HG02798 (cell line): ENCODE measurements at regions not wholly inside any gene's neighbourhood (a gene's known extent, or its start where the extent isn't known, plus 50 kb on each side); places are given as distances from the start of the nearest gene placed in this dataset.

ENCODE experiments used
- ATAC-seq: cut with Tn5 transposase; IDR thresholded peaks from one replicate; pipeline ENCODE4 v1.9.1; 2021; ENCODE audit warnings: mild to moderate bottlenecking; ENCODE audit not compliant: unreplicated experiment, poor library complexity

GRCh38 chr11:56932572-56933220 lies 56.0 kb upstream of the OR5AK2 start:
- no peak for ATAC-seq

GRCh38 chr11:56923116-56923515 lies 65.6 kb upstream of the OR5AK2 start:
- ATAC-seq, result no peak

- ATAC-seq, result no peak
Observed at GRCh38 chr11:56922421-56922820, 66.3 kb upstream of the OR5AK2 start.

GRCh38 chr11:56917708-56918400 lies 70.9 kb upstream of the OR5AK2 start:
- no peak for ATAC-seq

- ATAC-seq, result no peak
Observed at GRCh38 chr11:56916587-56916986, 72.1 kb upstream of the OR5AK2 start.

DNA sequence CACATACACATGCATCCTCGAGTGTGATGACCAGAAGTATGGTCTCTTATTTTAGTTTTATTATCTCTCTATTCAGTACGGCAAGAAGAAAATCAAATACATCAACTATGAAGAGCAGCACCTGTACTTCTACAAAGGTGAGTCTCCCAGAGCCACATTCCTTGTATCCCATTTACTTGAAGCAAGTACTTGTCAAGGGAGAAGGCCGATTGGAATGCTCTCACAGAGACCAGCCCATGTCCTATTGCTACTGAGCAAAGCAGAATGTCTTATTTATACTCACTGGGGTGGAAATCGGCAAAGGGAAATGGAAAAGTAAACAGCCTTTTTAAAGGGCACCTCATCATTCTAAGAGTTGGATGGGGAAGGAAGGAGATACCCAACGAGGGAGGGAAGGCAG lies 72.6 kb upstream of the OR5AK2 start:
- ATAC-seq, result no peak

- no peak for ATAC-seq
Observed at GRCh38 chr11:56911312-56911711, 77.4 kb upstream of the OR5AK2 start.

GRCh38 chr11:56910785-56911184 lies 77.9 kb upstream of the OR5AK2 start:
- no peak for ATAC-seq

DNA sequence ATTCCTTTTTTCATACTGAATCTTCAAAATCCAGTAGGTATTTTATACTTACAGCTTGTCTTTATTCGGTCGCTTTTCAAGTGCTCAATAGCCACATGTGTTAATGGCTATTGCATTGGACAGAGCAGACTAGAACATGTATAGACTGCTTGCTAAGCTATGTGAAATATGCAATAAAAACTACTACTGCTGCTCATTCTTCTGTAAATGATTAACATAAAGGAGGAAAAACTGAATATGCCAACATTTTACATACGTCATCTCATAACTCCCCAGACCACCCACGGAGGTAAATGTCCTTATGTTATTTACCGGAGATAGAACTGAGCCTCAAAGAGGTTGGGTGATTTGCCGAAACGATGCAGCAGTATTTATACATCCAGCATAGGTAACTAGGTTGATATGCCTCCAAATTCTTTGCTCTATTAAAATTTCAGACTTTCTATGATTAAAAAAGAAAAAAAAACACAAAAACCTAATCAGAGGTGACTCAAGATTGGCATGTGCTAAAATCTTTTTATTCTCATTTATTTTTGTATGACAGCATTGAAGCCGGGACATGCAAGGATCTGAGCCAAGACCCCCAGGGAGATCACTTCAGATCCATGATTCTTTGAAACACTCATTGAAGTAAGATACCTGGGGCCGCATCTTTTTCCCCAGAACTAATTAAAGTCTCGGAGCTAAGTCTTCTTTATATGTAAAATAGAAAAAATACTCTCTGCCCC lies 78.5 kb upstream of the OR5AK2 start:
- no peak for ATAC-seq

DNA sequence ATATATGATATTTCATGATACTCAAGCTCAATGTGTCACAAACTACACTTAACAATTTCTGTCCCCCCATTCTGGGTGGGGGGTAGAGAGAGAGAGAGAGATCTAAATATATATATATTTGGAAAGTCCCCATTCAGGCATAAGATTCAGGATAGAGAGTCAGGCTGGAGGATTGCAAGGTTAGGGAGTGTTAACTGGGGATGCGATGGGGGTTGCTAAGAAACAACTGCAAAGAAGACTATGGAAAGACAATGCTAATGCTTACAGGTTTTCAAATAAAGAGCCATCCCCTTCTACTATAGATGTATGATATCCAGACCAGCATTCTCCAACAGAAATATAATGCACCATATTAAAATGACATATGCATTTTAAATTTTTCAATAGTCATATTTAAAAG lies 79.2 kb upstream of the OR5AK2 start:
- no peak for ATAC-seq

GRCh38 chr11:56909080-56909479 lies 79.6 kb upstream of the OR5AK2 start:
- no peak for ATAC-seq

- ATAC-seq, result no peak
Observed at GRCh38 chr11:56906683-56907148, 82.0 kb upstream of the OR5AK2 start.

DNA sequence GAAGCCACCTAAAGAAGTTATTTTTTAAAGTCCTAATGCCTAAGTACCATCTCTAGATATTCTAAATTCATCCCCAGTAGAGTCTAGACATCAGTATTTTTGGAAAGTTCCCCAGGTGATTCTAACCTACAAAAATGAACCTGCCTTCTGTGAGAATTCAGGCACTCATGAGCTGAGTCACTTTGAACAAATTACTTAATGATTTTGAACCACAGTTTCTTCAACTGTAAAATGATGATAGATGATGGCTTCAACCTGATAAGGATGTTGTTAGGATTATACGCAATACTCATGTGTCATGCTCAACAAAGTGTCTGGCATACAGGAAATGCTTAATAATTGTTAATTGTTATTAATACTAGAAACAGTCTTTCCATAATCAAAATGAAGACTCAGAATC lies 82.8 kb upstream of the OR5AK2 start:
- no peak for ATAC-seq

DNA sequence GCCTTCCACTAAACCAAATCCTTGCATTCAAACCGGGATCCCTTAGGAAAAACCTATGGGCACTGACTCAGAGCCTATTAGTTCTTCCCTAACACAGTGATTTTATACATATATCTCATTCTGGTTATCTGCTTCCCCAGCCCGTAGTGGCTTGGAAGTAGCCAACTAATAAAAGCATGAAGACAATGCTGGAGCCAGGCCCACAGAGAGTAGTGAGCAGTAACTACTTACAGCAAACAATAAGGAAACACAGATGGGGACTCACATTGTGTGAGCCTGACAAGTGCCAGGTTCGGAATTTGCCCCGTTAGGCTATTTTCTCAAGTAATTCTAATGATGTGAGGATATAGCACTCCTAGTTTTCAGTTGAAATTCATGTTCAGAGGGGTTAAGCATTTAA lies 83.3 kb upstream of the OR5AK2 start:
- ATAC-seq, result no peak

- no peak for ATAC-seq
Observed at GRCh38 chr11:56898856-56899255, 89.9 kb upstream of the OR5AK2 start.

- ATAC-seq, result no peak
Observed at GRCh38 chr11:56890584-56891305, 98.0 kb upstream of the OR5AK2 start.

DNA sequence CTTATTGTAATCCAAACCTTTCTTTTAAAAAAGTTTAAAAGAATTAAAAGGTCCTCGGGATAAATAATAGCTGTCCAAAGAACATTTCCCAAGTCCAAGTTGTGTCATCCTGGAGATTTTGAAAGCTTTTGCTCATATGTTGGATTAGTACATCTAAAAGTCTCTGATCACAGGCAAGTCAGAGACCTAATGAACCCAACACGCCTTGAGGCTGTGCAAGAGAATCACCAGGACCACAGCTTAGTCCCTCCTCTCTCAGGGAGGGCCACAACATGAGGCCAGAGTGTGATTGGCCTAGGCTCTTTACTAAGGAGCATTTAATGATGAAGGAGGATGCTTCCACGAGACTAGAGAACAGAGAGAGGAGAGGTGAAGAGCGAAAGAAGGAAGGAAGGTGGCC lies 98.7 kb upstream of the OR5AK2 start:
- no peak for ATAC-seq

- no peak for ATAC-seq
Observed at GRCh38 chr11:56887940-56888339, 100.8 kb upstream of the OR5AK2 start.

DNA sequence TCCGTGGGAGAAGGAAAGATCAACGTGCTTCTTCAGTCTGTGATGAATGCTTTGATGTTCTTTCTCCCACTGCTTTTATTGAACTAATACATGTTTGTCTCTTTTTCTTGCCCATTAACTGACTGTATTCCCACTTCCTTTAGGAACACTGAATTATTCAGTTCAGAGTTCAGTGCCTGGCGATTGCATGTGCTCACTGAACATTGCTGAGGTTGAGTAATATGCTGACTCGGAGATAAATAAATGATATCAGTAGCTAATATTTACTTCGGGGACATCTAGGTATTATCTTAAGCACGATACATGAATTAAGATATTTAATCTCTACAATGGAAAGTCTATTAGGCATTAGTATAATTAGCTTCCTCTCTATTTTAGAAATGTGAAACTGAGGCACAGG lies 102.3 kb upstream of the OR5AK2 start:
- no peak for ATAC-seq

DNA sequence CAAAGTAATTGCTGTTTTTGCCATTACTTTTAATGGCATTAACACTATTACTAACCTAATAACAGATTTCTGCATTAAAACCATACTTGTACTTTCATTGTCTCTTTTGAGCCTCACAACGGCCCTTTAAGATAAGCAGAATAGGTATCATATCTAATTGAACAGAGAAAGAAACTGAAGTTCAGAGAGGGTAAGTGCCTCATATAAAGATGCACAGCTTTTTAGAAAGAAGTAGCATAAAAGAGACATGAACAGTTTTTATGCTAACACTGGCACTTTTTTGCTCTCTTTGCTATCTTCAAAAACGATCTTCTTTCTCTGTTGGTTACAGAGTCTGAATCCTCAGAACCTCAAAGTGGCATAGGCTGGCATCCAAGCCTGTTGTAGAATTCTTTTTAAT lies 102.9 kb upstream of the OR5AK2 start:
- no peak for ATAC-seq

GRCh38 chr11:56885177-56885576 lies 103.5 kb upstream of the OR5AK2 start:
- ATAC-seq, result no peak
